Nucleus accumbens (tissue), 56 donors: ENCODE measurements at regions not wholly inside any gene's neighbourhood (a gene's known extent, or its start where the extent isn't known, plus 50 kb on each side); places are given as distances from the start of the nearest gene placed in this dataset.
"Not testable (repeated sequence)": the region's sequence is repeated elsewhere in the genome, so short reads cannot be mapped to it uniquely, and the experiment has no call there.

Source experiments
- DNase-seq, 56 donors: peaks; one replicate each; lab custom pipeline; 2025; lab: John Stamatoyannopoulos, UW

GRCh38 chr10:5268743-5269142, 72.1 kb downstream of the AKR1C4 start:
- no peak for DNase-seq

DNA sequence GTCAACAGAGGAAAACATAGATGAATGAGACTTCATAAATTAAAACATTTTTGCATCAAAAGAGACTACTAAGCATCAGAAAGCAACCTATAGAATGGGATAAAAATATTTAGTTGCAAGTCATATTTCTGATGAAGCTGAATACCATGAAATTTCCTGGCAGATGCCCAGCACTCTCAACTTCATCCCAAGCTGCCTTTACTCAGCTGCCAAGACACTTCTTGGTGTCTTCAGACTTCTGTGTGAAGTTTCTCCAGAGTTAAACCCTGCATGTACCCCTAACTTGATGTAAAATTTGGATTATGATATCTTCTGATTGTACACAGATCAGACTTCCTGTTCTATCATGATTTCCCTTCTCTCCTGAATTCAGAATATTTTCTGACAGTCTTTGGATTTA, 73.2 kb downstream of the AKR1C4 start:
- DNase-seq = no peak

DNA sequence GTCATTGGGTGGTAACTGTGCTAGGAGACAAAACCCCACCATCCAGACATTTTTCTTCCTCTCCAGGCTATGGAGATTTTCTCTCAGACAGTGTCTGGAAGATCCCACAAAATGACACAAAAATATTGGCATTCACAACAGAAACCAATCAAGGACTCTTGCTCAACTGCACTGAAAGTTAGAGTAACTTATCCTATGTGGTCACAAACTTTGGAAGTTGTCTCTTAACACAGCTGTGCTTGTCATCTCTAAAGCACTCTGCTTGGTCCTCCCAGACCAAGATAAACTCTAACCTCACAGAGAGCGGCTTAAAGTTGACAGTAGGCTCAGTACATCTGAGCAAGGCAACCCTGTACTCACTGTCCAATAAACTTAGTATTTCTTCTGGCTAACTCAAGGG, 74.9 kb downstream of the AKR1C4 start:
- DNase-seq = no peak

DNA sequence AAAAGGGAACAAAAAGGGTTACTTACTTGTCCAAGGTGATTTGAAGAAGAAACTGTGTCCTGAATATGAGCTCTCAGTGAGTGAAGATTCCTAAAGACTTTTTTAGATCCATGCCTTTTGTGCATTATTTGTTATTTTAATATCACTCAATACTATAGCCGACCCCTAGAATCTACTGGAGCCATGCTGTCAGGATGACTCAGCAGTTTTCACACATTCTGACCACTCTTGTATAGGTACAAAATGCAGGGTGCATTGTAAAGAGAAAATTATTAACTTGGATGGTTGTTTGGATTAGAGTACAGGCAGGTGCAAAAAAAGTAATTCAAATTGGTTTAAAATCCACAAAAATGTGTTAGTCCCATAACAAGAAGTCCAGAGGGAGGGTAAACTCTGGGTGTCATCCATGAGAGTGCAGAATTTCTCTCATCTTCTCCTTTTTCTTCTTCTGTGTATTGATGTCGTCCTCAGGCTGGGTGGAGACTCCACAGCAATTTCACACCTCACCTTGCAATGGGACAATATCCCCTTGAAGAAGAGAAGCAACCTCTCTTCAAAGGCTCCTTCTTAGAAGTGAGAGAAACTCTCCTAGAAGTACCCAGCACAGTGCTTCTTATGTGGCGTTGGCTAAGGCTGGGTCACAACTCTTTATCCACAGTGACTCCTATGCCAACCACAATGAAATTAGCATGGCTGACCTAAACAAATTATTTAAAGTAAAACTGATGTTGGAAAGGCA, 75.6 kb downstream of the AKR1C4 start:
- DNase-seq = no peak

DNA sequence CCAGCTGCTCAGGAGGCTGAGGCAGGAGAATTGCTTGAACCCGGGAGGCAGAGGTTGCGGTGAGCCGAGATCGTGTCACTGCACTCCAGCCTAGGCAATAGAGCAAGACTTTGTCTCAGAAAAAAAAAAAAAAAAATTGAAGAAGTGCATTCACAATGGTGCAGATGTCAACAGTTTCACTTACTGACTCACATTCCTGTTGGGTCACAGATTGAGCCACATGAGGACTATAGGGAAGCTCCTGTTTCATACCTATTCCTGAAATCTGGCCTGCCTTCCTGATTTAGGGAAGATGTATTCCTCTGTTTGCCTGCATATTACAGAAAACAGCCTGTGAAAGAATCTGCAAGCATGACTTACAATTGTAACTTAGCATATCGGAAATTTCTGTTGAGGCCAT, 78.2 kb downstream of the AKR1C4 start:
- no peak for DNase-seq

- DNase-seq = no peak
Observed at GRCh38 chr10:5281356-5281755, 83.4 kb upstream of the UCN3 start.

DNA sequence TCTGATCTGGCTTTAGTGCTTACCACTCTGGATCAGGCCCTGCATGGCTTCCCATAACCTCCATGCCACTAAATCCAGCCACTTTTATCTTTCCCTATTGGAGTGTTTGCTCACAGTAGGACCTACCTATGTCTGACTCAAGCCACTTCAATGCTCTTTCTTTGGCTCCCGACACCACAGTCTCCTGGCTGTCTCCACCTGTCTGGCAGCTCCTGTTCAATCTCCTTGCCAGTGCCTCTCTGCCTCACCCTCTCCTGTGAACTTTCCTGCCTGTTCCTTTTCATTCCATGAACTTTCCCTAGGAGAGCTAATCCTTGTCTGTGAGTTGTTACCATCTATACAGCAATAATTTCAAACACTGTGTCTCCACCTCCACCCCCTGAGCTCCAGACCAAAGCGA, 82.6 kb upstream of the UCN3 start:
- no peak for DNase-seq

DNA sequence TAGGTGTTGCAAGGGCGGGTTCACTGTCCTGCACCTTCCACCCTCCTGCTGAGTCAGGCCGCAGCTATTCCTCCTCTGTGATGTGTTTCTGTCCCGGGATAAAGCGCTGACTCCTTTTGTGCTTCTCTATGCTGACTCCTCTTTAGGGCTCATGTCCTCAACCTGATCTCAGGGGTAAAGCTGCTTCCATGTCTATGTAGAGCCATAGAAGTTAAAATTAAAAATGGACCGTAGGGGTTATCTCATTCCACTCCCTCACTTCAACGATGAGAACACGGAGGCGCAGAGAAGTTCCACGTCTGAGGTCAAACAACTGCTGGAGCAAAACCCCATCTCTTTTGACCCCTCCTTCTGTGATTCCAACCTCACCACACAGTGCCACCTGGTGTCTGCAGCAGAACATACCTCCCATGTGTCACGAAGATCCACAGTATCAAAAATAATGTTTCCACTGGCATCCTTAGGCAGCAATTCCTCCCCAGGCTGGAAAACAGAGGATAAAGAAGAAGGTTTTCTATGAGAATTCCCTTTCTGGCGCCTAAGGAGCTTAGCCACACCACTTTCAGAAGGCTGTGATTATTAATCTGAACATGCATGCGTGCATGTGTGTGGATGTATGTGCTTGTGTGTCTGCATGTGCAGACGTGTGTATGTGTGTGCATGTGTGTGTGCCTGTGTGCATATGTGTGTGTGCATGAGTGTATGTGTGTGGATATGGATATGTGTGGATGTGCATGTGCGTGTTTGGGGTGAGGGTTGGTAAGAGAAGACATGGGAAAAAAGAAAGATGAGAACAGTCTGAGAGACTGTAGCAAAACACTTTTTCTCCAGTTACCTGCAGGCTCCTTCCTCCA, 81.2 kb upstream of the UCN3 start:
- peak in 12 of 56 donors; percentile 1 to 29 (median 8) for DNase-seq

DNA sequence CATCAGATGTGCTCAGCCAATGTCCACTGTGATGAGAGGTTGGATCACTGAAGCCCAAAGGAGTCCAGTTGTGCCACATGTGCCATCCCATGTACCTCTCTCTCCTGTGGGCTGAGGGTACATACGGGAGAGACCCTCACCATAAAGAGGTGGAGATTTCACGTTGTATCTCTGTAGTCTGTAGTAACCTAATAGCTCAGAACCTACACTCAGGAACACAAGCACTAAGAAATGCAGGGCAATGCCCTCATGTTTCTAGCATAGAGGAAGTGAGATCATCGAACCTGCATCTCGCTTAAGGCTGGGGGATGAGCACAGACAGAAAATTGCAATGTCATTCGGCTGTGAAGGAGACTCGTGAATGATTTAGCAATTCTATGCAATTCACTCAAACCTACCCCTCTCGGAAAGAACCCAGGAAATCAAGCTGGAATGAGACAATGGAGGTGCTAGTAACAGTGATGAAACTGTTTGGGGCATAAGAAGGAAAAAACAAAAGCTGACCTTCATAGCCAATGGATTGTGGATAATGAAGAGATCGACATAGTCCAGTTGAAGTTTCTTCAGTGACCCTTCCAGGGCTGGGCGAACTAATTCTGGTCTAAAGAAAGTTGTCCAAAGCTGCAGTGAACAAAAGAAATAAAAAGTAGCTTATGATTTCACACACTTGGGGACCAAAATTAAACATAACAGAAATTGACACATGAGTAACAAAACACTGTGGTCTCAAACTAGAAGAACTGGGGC, 80.3 kb upstream of the UCN3 start:
- DNase-seq = no peak

DNA sequence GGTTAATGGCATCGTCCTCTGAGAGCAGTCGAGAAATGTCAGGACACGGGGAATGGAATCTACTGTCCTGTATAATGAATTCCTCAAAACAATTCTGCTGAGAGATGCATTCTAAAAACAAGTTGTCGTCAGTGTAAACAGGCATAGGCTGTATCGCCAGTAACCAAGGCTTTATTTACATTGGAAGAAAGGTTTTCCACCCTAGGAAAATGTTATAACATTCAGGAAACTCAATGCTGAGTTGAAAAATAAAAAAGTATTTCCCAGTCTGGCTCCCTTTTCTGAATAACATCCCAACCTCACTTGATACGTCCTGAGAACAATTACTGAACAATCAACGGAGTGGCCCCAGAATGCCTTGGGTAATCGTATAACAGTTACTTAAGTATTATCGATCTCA, 79.6 kb upstream of the UCN3 start:
- no peak for DNase-seq

DNA sequence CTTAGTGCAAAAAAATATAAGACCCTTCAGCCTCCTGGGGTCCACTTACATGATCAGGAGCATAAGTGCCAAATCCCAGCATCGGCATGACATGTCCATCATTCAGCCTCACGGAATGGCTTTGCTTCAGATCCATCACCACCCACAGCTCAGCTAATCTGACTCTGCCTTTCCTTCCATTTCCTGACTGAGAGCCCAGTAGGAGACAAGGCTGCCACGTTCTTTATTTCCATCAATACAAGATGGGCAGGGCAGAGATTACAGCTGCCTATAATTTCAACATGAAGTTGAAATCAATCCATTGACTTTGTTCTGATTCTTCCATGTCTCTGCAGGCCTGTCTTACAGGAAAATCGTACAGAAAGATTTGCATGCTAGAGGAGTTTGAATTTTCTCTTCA, 76.4 kb upstream of the UCN3 start:
- DNase-seq = no peak

- DNase-seq = not testable (repeated sequence)
Observed at GRCh38 chr10:5289228-5289627, 75.5 kb upstream of the UCN3 start.

GRCh38 chr10:5291501-5292195, 73.1 kb upstream of the UCN3 start:
- no peak for DNase-seq

GRCh38 chr10:5292196-5292735, 72.5 kb upstream of the UCN3 start:
- DNase-seq = no peak

DNA sequence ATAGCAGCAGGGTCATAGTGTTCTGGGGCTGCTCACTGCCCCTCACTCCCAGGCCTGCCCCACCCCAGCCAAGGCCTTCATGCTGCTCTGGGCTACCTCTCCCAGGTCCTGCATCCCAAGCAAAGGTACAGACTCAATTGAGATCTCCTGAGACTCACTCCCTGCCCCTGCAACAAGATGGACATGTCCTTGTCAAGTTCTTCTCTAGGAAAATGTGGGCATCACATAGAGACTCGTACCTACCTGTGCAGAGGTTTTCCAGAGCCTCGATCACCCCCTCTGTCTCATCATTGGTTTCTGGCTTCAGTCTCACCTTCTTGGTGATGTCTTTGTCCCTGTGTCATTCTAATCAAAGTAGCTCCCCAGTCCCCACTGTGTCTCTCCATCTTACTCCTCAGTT, 71.8 kb upstream of the UCN3 start:
- not testable (repeated sequence) for DNase-seq

- DNase-seq = peak in 1 of 56 donors; percentile 3
Observed at GRCh38 chr10:5293691-5294550, 70.8 kb upstream of the UCN3 start.

DNA sequence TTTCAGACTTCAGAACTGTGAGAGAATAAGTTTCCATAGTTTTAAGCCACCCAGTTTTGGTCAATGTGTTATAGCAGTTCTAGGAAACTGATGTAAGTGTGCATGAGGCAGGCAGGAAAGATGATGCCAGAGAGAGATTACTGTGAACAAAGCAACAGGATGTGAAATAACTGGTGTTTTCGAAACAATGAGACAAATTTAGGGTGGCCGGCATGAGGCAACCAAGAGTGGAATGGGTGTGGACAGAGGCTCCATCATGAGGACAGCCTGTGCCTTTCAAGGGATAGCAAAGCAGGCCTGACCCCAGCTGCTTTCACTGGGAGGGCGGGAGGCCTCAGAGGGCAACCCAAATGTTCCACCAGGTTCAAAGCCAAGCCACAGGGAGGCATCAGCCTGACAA, 67.3 kb upstream of the UCN3 start:
- DNase-seq = no peak

DNA sequence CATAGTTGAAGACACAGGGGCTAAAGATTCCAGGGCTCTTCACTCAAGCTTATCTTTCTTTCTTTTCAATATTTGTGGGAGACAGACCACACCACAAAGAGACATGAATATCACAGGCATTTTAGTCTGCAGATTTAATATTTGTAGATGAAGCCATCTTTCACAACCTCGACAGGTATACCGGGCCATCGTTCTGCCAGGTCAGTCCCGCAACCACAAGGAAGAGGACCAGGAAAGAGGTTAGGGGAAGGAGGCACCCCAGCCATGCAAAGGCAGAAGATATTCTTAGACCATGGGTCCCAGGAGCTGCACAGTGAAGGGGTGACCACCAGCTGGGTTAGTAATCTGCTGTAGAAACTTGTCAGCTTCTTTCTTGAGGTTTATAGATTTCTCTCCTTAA, 66.8 kb upstream of the UCN3 start:
- no peak for DNase-seq

DNA sequence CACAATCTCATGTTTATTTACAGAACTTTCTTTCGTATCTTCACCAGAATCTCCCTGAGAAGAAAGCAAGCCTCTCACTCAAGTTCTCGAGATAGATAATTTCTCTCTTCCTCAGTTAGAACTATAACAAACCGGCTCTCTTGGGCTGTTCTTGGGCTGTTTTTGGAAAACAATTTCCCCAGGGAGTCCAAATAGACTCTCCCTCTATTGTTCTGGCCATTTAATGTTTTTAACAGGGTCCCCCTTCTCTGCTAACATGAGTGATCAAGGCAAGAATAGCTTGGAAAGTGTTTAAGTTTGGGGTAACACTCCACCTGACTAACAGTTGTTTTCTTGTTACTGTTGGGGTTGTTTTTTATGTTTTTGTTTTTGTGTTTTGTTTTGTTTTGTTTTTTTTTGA, 64.8 kb upstream of the UCN3 start:
- no peak for DNase-seq
